GM18505 (cell line): ENCODE measurements at regions not wholly inside any gene's neighbourhood (a gene's known extent, or its start where the extent isn't known, plus 50 kb on each side); places are given as distances from the start of the nearest gene placed in this dataset.

Source experiments
- ATAC-seq: cut with Tn5 transposase; IDR thresholded peaks from one replicate; pipeline ENCODE4 v1.9.1; 2021; ENCODE audit not compliant: unreplicated experiment
- POLR2A ChIP-seq: IDR thresholded peaks from 4 replicates; pipeline ENCODE4 v1.6.1; 2011; ENCODE audit warnings: borderline replicate concordance; ENCODE audit not compliant: insufficient read depth, insufficient read length; ENCODE audit errors: extremely low read depth

DNA sequence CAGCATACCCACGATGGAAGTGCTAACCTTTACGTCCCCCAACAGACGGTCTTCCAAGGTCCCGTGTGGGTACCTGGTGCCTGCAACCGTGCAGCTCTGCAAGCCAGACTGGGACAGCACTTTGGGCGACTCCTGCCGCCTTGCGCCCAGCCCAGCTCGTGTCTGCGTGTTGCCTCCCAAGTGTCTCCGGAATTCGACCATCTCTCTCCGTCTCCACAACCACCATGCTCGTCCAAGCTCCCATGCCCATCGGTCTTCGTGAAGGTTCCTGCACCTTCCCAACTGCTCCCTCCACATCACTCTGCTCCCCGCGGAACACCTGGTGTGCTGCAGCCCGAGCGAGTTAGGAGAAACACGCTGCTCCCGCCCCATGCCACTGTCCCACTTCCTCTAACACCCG, 173.2 kb upstream of the AFDN start:
- no peak for ATAC-seq
- no peak for TF ChIP-seq POLR2A

- no peak for TF ChIP-seq POLR2A
- no peak for ATAC-seq
These were observed 172.3 kb upstream of the AFDN start for GRCh38 chr6:167654389-167654788.

DNA sequence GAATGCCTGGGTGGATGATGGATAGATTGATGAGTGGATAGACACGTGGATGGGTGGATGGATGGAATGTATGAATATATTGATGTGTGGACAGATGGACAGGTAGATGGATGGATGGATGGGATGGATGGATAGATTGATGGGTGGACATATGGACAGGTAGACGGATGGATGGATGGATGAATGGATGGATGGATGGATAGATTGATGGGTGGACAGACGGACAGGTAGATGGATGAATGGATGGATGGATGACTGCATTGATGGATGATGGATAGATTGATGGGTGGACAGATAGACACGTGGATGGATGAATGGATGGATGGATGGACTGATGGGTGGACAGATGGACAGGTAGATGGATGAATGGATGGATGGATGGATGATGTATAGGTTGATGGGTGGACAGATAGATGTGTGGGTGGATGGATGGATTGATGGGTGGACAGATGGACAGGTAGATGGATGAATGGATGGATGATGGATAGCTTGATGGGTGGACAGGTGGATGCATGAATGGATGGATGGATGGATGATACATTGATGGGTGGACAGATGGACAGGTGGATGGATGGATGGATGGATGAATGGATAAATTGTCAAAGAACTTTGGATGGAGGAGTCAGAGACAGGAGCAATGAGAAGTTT, 171.4 kb upstream of the AFDN start:
- no peak for ATAC-seq
- TF ChIP-seq POLR2A: no peak

DNA sequence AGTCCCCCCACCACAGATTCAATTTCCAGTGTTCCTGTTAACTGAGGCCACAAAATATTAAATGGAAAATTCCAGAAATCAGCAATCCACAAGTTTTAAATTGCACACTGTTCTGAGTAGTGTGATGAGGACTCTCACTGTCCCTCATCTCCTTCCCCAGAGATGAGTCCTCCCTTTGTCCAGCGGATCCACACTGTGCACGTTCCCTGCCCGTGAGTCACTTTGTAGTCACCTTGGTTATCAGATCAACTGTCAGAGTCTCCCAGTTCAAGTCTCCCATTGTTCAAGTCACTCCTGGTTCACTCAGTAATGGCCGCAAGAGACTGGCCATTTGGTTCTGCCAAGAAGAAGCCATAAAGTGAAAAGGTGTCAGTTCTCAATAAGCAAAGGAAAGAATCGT, 168.6 kb upstream of the AFDN start:
- no peak for ATAC-seq
- no peak for TF ChIP-seq POLR2A

GRCh38 chr6:167659046-167659445, 167.7 kb upstream of the AFDN start:
- no peak for TF ChIP-seq POLR2A
- ATAC-seq: no peak

DNA sequence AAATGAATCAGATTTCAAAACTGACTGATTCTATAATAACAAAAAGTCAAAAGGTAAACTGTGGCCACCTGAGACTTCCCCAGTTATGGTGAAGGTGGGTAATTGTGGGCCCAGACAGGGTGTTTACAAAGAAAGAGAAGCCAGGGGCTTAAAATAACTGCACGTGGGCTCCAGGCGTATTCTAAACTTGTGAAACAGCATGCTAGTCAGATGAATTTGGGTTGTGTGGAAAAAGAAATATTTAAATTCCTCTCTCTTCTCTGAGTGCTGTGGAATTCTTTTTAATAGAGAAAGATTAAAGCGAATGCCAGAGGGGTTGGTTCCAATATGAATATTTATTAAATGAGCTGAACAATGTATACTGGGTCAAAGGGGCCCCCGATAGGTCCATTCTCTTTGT, 166.3 kb upstream of the AFDN start:
- TF ChIP-seq POLR2A: no peak
- ATAC-seq: no peak

GRCh38 chr6:167660944-167661551, 165.7 kb upstream of the AFDN start:
- TF ChIP-seq POLR2A: no peak
- no peak for ATAC-seq

- no peak for ATAC-seq
- no peak for TF ChIP-seq POLR2A
These were observed 165.1 kb upstream of the AFDN start for GRCh38 chr6:167661552-167662044.

DNA sequence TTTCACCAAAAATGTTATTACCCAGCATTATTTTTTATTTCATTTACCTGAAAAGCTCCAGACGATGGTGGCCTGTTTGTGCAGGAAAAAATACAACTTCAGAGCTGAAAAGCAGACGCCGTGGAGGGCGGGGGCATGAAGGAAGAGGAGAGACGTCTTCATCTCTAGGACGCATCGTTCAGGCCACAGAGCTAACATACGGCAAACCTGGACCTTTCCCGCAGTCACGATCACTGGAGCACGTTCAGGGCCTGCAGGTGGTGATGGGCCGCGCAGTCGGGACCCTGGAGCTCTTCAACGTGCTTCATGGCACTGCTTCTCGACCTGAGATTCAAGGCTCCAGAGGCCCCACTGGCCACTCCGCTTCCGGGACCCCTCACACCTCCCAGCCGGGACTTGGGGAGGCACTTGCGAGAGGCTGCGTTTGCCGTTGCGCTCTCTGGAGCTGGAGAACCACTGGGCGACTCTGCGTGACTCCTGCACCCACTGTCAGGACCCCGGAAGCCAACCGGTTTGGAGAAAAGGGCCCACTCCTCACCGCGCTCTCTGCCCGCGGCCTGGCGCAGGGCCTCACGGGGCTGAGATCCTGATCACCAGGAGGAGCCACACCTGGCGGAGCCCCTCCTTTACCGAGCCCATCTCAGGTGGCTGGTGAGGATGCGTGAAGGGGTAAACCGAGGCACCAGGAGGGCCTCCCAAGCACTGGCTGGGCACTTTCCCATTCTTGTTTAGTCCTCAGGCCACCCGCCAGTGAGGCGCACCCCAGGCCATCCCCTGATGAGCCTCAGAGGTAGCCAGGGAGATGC, 164.4 kb upstream of the AFDN start:
- no peak for ATAC-seq
- TF ChIP-seq POLR2A: no peak

DNA sequence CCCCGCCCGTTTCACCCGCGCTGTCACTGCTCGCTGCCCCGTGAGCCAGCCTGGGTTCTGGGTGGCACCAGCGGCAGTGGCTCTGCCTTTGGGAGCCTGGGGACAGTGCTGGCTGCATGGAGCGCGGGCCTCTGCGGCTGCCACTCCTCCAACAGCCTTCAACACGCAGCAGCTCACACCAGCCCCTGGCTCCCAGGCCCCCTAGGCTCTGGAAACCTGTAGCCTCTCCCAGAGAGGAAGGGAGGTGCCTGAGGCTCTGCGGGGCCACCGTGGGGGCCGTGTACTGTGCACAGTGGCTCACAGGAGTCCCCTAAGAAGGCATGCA, 163.9 kb upstream of the AFDN start:
- TF ChIP-seq POLR2A: no peak
- ATAC-seq: no peak

DNA sequence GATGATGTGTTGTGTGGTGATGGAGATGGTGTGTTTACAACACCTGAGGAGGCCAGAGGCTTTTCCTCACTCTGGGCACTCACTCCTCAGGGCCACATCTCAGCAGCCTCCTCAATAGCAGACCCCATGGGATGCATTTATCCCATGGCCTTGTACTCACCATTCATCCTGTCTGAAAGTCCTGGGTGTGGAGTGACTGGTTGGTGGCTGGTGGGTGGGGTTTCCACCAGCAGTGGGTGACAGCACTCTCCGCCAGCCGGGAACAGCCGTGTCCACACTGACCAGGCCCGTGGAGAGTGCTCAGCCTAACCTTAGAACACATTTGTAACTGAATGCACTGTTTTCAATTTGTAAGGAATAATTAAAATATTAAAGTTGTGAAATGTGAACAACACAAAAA, 163.4 kb upstream of the AFDN start:
- no peak for ATAC-seq
- TF ChIP-seq POLR2A: no peak

DNA sequence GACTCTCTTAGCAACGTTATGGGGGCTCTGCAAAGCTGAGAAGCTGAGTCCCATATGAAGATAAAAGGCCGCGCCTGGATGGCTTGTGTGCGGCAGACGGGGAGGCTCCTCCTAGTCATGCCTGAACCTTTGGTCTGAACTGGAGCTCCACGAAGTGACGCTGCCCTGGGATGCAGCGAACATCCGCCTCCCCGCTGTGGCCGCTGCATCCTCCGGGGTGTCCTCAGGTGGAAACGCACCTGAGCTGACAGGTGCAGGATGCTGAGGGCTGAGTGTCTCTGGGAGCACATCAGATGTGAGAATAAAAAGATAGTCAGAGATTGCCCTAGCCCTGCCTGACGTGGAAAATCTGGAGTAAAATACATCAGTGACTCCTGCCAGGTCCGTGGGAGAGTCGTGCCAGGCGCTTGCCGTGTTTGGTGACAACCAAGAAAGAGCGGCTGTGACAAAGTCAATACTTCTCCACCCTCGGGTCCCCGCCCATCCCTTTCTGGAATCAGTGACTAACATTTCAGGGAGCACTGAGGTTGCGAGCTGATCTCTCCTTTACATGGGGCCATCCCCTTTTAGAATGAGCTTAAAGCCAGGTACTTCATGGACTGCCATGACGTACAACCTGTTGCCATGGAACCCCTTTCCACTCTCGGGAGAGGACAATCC, 162.8 kb upstream of the AFDN start:
- TF ChIP-seq POLR2A: no peak
- no peak for ATAC-seq
